ENCODE measurements at regions not wholly inside any gene's neighbourhood (a gene's known extent, or its start where the extent isn't known, plus 50 kb on each side); places are given as distances from the start of the nearest gene placed in this dataset.

DNA sequence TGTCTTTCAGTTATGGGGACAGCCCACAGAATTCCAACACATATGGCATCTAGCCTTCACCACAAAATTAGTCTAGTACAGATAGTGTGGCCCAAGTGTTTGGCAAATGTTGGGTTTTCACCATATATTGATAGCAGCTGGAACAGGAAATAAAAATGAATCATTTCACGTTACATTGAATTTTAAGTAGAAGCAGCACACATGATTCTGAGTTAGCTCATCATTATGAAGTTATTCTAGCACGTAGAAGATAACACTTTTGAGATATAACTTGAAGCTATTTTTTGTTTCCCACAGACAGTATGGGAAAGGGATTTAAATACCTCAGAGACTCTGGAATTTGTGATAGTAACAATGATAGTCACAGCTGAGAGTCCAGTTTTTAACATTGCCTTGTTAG lies 118.7 kb downstream of the FAT4 start:
- 16 to 20% (median 18%) methylated on average over 2 of the region's 2 CpGs for WGBS, 3 donors
- Histone ChIP-seq H3K27me3 (no peaks in the 10 kb centered on the region), H3K4me3 (no peak overlapping the region), H3K4me1 (ENCODE audit: insufficient read depth) (no peaks in the 10 kb centered on the region), H3K27ac (no peak overlapping the region), H3K9me3 (no peaks in the 10 kb centered on the region), H3K36me3 (no peaks in the 10 kb centered on the region)
- no peak for TF ChIP-seq POLR2A (IDR thresholded peaks at IDR 0.05)
- TF ChIP-seq, protein P1, sequence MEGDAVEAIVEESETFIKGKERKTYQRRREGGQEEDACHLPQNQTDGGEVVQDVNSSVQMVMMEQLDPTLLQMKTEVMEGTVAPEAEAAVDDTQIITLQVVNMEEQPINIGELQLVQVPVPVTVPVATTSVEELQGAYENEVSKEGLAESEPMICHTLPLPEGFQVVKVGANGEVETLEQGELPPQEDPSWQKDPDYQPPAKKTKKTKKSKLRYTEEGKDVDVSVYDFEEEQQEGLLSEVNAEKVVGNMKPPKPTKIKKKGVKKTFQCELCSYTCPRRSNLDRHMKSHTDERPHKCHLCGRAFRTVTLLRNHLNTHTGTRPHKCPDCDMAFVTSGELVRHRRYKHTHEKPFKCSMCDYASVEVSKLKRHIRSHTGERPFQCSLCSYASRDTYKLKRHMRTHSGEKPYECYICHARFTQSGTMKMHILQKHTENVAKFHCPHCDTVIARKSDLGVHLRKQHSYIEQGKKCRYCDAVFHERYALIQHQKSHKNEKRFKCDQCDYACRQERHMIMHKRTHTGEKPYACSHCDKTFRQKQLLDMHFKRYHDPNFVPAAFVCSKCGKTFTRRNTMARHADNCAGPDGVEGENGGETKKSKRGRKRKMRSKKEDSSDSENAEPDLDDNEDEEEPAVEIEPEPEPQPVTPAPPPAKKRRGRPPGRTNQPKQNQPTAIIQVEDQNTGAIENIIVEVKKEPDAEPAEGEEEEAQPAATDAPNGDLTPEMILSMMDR (IDR thresholded peaks at IDR 0.05), result no peak
- TF ChIP-seq EP300 (IDR thresholded peaks at IDR 0.05), result no peak
- intact Hi-C loops (cut with DNase I), result no loop called here
- no peak for DNase-seq

DNA sequence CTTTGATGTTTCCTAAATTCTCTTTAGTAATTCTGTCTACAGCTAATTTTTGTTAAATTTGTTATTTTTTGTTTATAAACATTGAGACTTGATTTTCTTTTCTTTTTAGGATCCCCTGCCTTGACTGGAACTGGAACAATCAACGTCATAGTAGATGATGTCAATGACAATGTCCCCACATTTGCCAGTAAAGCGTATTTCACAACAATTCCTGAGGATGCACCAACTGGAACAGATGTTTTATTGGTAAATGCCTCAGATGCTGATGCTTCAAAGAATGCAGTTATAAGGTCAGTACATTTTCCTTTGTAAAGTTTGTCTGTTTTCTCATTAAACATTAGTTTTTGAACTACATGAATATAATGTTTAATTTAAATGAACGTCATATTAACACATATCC lies 119.4 kb downstream of the FAT4 start:
- DNase-seq, result no peak
- Histone ChIP-seq H3K27ac (no peak overlapping the region), H3K4me1 (ENCODE audit: insufficient read depth) (no peaks in the 10 kb centered on the region), H3K9me3 (no peaks in the 10 kb centered on the region), H3K36me3 (no peaks in the 10 kb centered on the region), H3K4me3 (no peak overlapping the region), H3K27me3 (no peaks in the 10 kb centered on the region)
- intact Hi-C loops (cut with DNase I), result no loop called here
- WGBS, 3 donors, result 87 to 90% (median 89%) methylated on average over 3 of the region's 3 CpGs
- TF ChIP-seq, protein P1 (IDR thresholded peaks at IDR 0.05), result no peak
- TF ChIP-seq EP300 (IDR thresholded peaks at IDR 0.05) (no peak), POLR2A (IDR thresholded peaks at IDR 0.05) (no peak)

DNA sequence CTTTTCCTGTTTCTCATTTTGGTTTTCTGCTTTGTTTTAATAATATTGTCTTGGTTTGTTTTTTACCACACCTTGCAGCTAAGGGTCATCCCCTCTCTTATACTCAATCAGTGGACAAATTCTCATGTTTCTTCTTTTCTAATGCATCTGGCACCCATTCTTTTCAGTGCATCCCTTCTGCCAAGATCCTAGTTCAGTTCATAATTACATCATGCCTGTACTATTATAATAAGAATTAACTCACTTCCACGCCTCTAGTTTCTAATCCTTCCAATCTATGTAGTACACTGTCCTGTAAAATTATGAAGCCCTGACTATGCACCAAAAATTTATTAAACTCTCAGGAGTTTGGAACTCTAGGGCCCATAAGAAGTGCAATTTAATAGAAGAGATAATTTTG lies 126.1 kb downstream of the FAT4 start:
- Histone ChIP-seq H3K36me3 (no peaks in the 10 kb centered on the region), H3K27ac (no peak overlapping the region), H3K9me3 (no peaks in the 10 kb centered on the region), H3K4me3 (no peak overlapping the region), H3K4me1 (ENCODE audit: insufficient read depth) (no peaks in the 10 kb centered on the region), H3K27me3 (no peaks in the 10 kb centered on the region)
- intact Hi-C loops (cut with DNase I), result no loop called here
- WGBS, 3 donors, result 85 to 95% (median 90%) methylated on average over 1 of the region's 1 CpG
- TF ChIP-seq, protein P1 (IDR thresholded peaks at IDR 0.05), result no peak
- no peak for TF ChIP-seq EP300 (IDR thresholded peaks at IDR 0.05)
- DNase-seq, result no peak

DNA sequence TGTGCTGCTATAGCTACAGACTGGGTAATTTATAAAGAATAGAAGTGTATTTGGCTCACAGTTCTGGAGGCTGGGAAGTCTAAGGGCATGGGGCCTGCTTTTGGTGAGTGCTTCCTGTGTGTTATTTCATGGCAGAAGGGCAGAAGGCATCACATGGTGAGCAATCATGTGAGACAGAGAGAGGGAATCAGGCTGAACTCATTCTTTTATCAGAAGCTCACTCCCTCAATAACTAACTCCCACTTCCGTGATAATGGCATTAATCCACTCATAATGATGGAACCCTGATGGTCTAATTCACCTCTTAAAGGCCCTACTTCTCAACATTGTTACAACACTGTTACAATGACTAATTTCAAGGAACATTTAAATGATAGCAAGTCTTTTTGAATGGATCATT lies 129.4 kb downstream of the FAT4 start:
- Histone ChIP-seq H3K9me3 (no peaks in the 10 kb centered on the region), H3K27ac (no peak overlapping the region), H3K36me3 (no peaks in the 10 kb centered on the region), H3K27me3 (no peaks in the 10 kb centered on the region), H3K4me3 (no peak overlapping the region), H3K4me1 (ENCODE audit: insufficient read depth) (no peaks in the 10 kb centered on the region)
- 47 to 55% (median 52%) methylated on average over 1 of the region's 1 CpG for WGBS, 3 donors
- no peak for DNase-seq
- TF ChIP-seq EP300 (IDR thresholded peaks at IDR 0.05) (no peak), POLR2A (IDR thresholded peaks at IDR 0.05) (no peak)
- TF ChIP-seq, protein P1 (IDR thresholded peaks at IDR 0.05), result no peak
- intact Hi-C loops (cut with DNase I), result no loop called here

DNA sequence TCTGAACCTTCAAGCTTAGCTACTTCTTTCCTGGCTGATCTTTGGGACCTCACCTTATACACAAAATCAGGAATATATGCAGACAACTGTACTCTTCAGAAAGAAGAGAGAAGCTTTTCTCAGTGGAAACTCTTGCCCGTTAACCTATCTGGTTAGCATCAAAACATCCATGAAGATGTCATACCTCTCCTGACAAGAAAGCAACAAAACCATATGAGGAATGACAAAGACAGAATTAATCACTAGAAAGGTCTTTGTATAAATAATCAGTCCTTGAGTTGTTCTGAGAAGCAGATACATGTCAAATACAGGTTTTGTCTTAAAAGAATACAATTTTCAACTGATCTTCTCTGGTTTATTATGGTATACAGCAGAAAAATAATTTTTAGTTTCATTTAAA lies 130.8 kb downstream of the FAT4 start:
- Histone ChIP-seq H3K4me1 (ENCODE audit: insufficient read depth) (no peaks in the 10 kb centered on the region), H3K36me3 (no peaks in the 10 kb centered on the region), H3K27ac (no peak overlapping the region), H3K4me3 (no peak overlapping the region), H3K27me3 (no peaks in the 10 kb centered on the region), H3K9me3 (no peaks in the 10 kb centered on the region)
- intact Hi-C loops (cut with DNase I), result no loop called here
- TF ChIP-seq EP300 (IDR thresholded peaks at IDR 0.05) (no peak), POLR2A (IDR thresholded peaks at IDR 0.05) (no peak)
- TF ChIP-seq, protein P1 (IDR thresholded peaks at IDR 0.05), result no peak
- WGBS, 3 donors, result 84 to 96% (median 95%) methylated on average over 1 of the region's 1 CpG
- DNase-seq, result no peak
